IPS-18a (cell line): ENCODE measurements at regions not wholly inside any gene's neighbourhood (a gene's known extent, or its start where the extent isn't known, plus 50 kb on each side); places are given as distances from the start of the nearest gene placed in this dataset.
"Not testable (repeated sequence)": the region's sequence is repeated elsewhere in the genome, so short reads cannot be mapped to it uniquely, and the experiment has no call there.

Experiments
- H3K27ac ChIP-seq: one replicate; pipeline ENCODE4 v1.5.1; 2013; ENCODE audit warnings: low read length
- H3K27me3 ChIP-seq: one replicate; pipeline ENCODE4 v1.6.1; 2013; ENCODE audit warnings: mild to moderate bottlenecking, low read length; ENCODE audit not compliant: control insufficient read depth, insufficient read depth
- H3K36me3 ChIP-seq: one replicate; pipeline ENCODE4 v1.6.1; 2013; ENCODE audit warnings: low read depth, low read length; ENCODE audit not compliant: control insufficient read depth
- H3K4me1 ChIP-seq: one replicate; pipeline ENCODE4 v1.6.1; 2013; ENCODE audit warnings: low read depth, low read length; ENCODE audit not compliant: control insufficient read depth
- H3K4me3 ChIP-seq: one replicate; pipeline ENCODE4 v1.5.1; 2013; ENCODE audit warnings: low read length
- H3K9ac ChIP-seq: one replicate; pipeline ENCODE4 v1.6.1; 2013; ENCODE audit warnings: mild to moderate bottlenecking, low read length, moderate library complexity
- H3K9me3 ChIP-seq: one replicate; pipeline ENCODE4 v1.6.1; 2013; ENCODE audit warnings: low read depth, low read length; ENCODE audit not compliant: control insufficient read depth

DNA sequence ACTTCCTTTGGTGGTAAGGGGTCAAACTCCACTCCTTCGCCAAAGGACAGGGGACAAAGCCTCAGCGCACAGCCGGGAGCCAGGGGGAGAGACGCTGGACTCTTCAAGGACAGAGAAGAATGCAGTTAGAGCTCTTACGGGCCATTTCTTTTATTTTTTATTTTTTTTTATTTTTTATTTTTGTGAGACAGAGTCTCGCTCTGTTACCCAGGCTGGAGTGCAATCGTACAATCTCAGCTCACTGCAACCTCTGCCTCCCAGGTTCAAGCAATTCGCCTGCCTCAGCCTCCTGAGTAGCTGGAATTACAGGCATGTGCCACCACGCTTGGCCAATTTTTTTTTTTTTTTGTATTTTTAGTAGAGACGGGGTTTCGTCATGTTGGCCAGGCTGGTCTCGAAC, 93.2 kb upstream of the RPH3AL start, which contains the start of gene RFLNB:
Gene RFLNB, minus strand, starts transcription at position 101 of the 400 bp plus-strand sequence.
- H3K36me3 ChIP-seq, H3K4me3 ChIP-seq, H3K9ac ChIP-seq, H3K27ac ChIP-seq, H3K4me1 ChIP-seq, H3K27me3 ChIP-seq, H3K9me3 ChIP-seq: not testable (repeated sequence)

DNA sequence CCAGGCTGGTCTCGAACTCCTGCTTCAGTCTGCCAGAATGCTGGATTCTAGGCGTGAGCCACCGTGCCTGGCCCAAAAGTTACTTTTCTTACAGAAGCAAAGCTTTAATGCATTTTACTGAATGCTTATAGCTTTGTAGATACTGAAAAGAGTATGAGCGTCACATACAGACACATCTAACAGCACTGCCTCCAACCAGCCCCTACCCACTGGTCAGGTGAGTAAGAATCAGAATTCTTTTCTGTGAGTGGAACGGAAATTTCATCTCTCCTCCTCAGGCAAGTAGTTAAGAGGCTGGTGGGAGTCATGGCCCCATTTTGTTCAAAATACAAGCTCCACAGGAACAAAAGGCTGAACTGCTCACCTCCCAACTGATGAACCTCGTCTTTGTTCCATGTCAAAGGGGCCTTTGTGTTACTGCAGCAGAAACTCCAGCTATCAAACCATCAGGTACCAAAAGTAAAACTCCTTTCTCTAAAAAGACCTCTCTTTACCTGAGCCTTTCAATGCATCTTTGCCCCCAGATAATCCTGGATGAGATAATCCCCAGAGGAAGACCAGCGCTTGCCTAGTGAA, 92.4 kb upstream of the RPH3AL start:
- H3K9me3 ChIP-seq = no peaks in the 10 kb centered on the region
- H3K9ac ChIP-seq = no peak overlapping the region
- H3K36me3 ChIP-seq = no peaks in the 10 kb centered on the region
- no peaks in the 10 kb centered on the region for H3K4me1 ChIP-seq
- H3K4me3 ChIP-seq = no peak overlapping the region
- no peak overlapping the region for H3K27ac ChIP-seq
- no peaks in the 10 kb centered on the region for H3K27me3 ChIP-seq

DNA sequence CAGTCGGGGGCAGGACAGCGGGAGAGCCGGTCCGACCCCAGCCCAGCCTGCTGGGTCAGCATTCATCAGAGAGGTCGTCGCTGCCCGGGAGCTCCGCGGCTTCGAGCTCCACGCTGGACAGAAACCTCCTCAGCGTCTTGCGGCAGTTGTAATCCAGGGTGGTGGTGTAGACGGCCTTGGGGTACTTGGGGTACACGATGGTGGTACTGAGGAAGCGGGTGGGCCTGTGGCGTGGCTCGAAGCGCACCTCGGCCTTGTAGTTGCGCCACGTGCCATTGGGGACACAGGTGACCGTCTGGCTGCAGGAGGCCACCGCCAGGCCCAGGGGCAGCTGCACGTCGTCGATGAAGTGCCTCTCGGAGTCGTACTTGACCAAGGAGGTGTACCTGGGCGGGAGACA, 90.5 kb upstream of the RPH3AL start:
- Histone ChIP-seq H3K27ac (no peak overlapping the region), H3K9ac (no peak overlapping the region), H3K36me3 (no peaks in the 10 kb centered on the region)

DNA sequence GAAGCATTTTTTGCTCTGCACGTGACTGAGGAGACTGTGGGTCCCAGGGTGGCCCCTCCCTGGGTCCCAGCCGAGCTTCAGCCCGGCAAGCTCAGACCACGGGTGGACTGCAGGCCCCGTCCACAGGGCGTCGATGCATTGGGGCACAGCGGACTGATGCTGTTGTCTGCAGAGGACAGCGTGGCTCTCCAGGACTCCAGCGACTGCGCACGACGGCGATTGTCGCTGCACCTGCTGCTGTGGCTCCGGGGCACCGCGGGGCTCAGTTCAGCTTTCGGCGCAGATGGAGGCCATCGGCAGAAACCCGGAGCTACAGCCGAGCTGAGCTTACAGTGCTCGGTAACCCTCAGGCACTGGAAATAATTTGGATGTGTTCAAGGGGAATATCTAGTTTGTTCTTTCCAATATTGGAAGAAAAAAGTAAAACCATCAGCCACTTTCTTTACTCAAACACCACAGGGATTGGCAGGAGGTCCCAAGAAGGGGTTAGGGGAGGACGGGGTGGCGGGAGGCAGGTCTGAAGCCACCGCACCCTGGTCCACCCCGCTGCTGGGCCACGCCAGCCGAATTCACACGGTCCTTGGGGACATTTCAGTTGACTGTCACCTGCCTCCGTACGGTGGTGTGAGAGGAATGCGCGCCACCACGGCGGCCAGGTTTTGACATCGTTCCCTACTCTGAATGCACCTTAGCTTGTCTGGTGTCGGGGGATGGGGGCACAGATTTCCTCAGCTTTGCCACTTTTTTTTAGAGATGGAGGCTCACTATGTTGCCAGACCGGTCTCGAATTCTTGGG, 88.7 kb upstream of the RPH3AL start:
- Histone ChIP-seq H3K27me3 (no peaks in the 10 kb centered on the region), H3K4me1 (no peaks in the 10 kb centered on the region), H3K4me3 (no peak overlapping the region), H3K36me3 (no peaks in the 10 kb centered on the region), H3K27ac (no peak overlapping the region), H3K9ac (no peak overlapping the region), H3K9me3 (peaks cover 4% of the 10 kb centered on the region)

More for the DNA sequence above, 90.5 kb upstream of the RPH3AL start:
- H3K27me3 ChIP-seq = no peaks in the 10 kb centered on the region
- H3K4me3 ChIP-seq = no peak overlapping the region
- H3K4me1 ChIP-seq = no peaks in the 10 kb centered on the region
- no peaks in the 10 kb centered on the region for H3K9me3 ChIP-seq

DNA sequence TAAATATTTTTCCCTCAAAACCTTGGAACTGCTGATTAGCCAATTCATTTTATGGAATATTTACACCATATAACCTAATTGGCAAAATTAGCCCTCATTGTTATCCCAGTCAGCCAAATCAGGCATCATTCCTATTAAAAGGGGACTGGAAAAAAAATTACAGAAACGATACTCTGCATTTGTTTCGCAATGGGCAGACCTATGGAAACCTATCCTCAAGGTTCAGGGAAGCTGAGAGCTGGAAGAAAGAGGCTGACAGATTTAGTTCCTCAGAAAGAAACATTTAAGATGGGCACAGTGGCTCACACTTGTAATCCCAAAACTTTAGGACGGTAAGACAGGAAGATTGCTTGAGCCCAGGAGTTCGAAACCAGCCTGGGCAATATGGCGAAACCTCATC, 85.6 kb upstream of the RPH3AL start:
- Histone ChIP-seq H3K9me3 (peaks cover 4% of the 10 kb centered on the region), H3K4me1 (no peaks in the 10 kb centered on the region), H3K36me3 (no peaks in the 10 kb centered on the region), H3K27me3 (no peaks in the 10 kb centered on the region), H3K9ac (no peak overlapping the region), H3K4me3 (no peak overlapping the region), H3K27ac (no peak overlapping the region)

DNA sequence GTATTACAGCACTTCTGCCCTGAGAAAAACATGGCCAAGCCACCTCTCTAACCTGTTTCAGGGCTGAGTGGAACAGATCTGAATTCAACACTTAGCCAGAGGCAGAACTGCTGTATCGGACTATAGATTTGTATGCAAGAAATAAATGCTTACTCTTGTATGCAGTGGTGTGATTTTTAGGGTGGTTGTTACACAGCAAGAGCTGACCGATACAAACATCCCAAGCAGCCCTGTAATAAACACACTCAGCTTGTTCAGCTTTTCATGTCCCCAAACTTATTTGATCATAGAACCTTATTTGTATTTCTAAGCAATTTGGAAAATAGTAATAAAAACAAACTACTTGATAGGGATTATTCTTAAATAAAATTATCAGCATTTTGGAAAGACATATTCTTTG, 84.9 kb upstream of the RPH3AL start:
- H3K9ac ChIP-seq = no peak overlapping the region
- no peaks in the 10 kb centered on the region for H3K36me3 ChIP-seq
- H3K9me3 ChIP-seq = peaks cover 4% of the 10 kb centered on the region
- H3K27ac ChIP-seq = no peak overlapping the region
- H3K27me3 ChIP-seq = no peaks in the 10 kb centered on the region
- no peaks in the 10 kb centered on the region for H3K4me1 ChIP-seq
- H3K4me3 ChIP-seq = no peak overlapping the region

DNA sequence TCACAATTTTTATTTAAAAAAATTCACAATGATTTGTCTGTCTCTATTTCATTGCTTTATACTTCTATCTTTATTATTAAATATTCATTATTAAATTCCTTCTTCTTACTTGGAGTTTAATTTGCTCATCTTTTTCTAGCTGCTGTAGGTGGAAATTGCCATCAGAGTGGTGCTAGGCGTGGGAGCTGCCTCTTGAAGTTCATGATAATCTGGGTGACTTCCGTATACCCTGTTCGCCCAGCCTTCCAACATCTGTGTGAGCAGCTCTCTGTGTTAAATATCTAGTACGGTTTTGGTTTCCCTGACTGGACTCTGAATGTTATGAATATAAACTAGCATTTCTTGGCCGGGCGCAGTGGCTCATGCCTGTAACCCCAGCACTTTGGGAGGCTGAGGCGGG, 84.0 kb upstream of the RPH3AL start:
- Histone ChIP-seq H3K9me3 (peaks cover 4% of the 10 kb centered on the region), H3K27me3 (no peaks in the 10 kb centered on the region), H3K4me1 (no peaks in the 10 kb centered on the region)

DNA sequence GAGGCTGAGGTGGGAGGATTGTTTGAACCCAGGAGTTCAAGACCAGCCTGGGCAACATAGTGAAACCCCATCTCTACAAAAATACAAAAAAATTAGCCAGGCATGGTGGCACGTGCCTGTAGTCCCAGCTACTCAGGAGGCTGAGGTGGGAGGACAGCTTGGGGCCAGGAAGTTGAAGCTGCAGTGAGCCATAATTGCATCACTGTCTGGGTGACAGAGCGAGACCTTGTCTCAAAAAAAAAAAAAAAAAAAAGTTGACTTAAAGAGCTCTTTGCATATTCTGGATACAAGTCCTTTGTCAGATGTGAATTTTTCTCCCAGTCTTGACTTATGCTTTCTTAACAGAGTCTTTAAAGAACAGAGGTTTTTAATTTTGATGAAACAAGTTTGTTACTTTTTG, 79.9 kb upstream of the RPH3AL start:
- not testable (repeated sequence) for H3K4me1 ChIP-seq, H3K36me3 ChIP-seq, H3K9ac ChIP-seq, H3K9me3 ChIP-seq, H3K27me3 ChIP-seq, H3K27ac ChIP-seq, H3K4me3 ChIP-seq

More for the DNA sequence above, 84.0 kb upstream of the RPH3AL start:
- no peaks in the 10 kb centered on the region for H3K36me3 ChIP-seq
- no peak overlapping the region for H3K9ac ChIP-seq
- H3K27ac ChIP-seq = no peak overlapping the region
- H3K4me3 ChIP-seq = no peak overlapping the region

DNA sequence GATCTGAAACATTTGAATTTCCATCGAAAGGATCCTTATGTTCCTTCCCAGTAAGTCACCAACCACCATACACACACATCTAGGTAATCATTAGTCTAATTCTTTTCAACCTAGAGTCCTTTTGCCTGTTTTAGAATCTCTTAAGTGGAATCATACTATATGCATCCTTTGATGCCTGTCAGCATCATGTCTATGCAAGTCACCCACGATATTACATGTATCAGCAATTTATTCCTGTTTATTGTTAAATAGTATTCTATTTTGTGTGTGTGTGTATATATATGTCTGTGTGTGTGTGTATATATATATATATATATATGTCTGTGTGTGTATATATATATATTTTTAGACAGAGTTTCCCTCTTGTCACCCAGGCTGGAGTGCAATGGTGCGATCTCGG, 78.9 kb upstream of the RPH3AL start:
- Histone ChIP-seq H3K4me3 (no peak overlapping the region), H3K4me1 (peaks cover 7% of the 10 kb centered on the region), H3K27me3 (no peaks in the 10 kb centered on the region), H3K36me3 (no peaks in the 10 kb centered on the region), H3K27ac (no peak overlapping the region), H3K9ac (no peak overlapping the region), H3K9me3 (no peaks in the 10 kb centered on the region)

DNA sequence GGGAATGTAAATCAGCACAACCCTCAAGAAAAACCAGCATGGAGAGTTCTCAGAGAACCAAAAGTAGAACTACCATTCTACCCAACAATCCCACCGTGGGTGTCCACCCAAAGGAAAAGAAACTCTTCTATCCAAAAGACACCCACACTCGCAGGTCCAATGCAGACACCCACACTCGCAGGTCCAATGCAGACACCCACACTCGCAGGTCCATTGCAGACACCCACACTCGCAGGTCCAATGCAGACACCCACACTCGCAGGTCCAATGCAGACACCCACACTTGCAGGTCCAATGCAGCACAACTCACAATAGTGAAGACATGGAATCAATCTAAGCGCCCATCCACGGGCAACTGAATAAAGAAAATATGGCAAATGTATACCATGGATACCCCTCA, 77.0 kb upstream of the RPH3AL start:
- no peak overlapping the region for H3K27ac ChIP-seq
- no peaks in the 10 kb centered on the region for H3K27me3 ChIP-seq

DNA sequence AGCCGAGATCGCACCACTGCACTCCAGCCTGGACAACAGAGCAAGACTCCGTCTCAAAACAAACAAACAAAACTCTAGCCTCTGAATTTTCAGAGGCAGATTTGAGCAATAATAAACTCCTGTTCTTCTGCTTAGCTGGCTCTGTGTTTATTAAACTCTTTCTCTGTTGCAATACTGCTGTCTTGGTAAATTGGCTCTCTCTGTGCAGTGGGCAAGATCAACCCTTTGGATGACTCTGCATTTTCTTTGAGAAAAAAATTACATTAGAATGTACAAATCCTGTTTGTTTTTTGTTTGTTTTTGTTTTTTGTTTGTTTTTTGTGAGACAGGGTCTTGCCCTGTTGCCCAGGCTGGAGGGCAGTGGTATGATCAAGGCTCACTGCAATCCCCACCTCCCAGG, 75.8 kb upstream of the RPH3AL start:
- H3K27ac ChIP-seq = no peak overlapping the region
- no peaks in the 10 kb centered on the region for H3K27me3 ChIP-seq
- no peak overlapping the region for H3K9ac ChIP-seq
- no peaks in the 10 kb centered on the region for H3K9me3 ChIP-seq
- H3K4me1 ChIP-seq = peaks cover 7% of the 10 kb centered on the region
- H3K36me3 ChIP-seq = no peaks in the 10 kb centered on the region
- no peak overlapping the region for H3K4me3 ChIP-seq

More for the DNA sequence above, 77.0 kb upstream of the RPH3AL start:
- no peak overlapping the region for H3K9ac ChIP-seq
- no peak overlapping the region for H3K4me3 ChIP-seq
- no peaks in the 10 kb centered on the region for H3K9me3 ChIP-seq
- H3K4me1 ChIP-seq = peaks cover 7% of the 10 kb centered on the region
- no peaks in the 10 kb centered on the region for H3K36me3 ChIP-seq

DNA sequence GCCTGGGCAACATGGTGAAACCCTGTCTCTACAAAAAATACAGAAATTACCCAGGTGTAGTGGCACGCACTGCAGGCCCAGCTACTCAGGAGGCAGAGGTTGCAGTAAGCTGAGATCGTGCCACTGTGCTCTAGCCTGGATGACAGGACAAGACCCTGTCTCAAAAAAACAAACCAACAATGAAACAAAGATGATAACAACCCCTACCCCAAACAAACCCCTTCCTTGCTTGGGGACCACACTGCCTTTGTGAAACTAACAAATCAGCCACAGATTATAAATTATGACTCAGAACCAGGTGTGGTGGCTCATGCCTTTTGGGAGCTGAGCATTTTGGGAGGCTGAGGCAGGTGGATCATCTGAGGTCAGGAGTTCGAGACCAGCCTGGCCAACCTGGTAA, 75.3 kb upstream of the RPH3AL start:
- no peaks in the 10 kb centered on the region for H3K27me3 ChIP-seq
- no peaks in the 10 kb centered on the region for H3K36me3 ChIP-seq
- H3K4me3 ChIP-seq = no peak overlapping the region
- no peak overlapping the region for H3K27ac ChIP-seq
- H3K4me1 ChIP-seq = peaks cover 7% of the 10 kb centered on the region
- no peak overlapping the region for H3K9ac ChIP-seq
- H3K9me3 ChIP-seq = no peaks in the 10 kb centered on the region
